ENCODE measurements at regions not wholly inside any gene's neighbourhood (a gene's known extent, or its start where the extent isn't known, plus 50 kb on each side); places are given as distances from the start of the nearest gene placed in this dataset.

DNA sequence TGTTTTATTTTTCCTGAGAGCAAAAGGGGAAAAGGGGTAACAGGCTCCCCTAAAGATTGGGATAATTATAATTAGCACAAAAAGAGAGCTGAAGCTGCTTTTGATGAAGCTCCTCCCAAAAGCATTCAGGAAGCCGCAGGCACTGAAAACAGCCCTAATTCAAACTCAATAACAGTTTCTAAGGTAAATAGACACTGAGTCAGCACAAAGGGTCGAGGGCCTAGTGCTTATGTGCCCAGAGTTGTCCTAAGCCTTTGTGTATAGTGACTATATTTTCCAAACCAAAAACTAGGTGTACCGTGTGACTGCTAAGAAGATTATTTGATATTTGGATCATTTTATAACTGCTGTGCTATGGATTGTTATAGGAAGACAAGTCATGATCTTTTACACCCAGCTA is 67.7 kb downstream of the HMHB1 start:
- no peaks in the 10 kb centered on the region for H3K9me3 ChIP-seq
- TF ChIP-seq POLR2A (IDR thresholded peaks at IDR 0.05): no peak
- TF ChIP-seq, protein P1, sequence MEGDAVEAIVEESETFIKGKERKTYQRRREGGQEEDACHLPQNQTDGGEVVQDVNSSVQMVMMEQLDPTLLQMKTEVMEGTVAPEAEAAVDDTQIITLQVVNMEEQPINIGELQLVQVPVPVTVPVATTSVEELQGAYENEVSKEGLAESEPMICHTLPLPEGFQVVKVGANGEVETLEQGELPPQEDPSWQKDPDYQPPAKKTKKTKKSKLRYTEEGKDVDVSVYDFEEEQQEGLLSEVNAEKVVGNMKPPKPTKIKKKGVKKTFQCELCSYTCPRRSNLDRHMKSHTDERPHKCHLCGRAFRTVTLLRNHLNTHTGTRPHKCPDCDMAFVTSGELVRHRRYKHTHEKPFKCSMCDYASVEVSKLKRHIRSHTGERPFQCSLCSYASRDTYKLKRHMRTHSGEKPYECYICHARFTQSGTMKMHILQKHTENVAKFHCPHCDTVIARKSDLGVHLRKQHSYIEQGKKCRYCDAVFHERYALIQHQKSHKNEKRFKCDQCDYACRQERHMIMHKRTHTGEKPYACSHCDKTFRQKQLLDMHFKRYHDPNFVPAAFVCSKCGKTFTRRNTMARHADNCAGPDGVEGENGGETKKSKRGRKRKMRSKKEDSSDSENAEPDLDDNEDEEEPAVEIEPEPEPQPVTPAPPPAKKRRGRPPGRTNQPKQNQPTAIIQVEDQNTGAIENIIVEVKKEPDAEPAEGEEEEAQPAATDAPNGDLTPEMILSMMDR (IDR thresholded peaks at IDR 0.05): no peak
- DNase-seq: no peak
- no peak overlapping the region for H3K4me3 ChIP-seq
- H3K4me1 ChIP-seq: no peaks in the 10 kb centered on the region
- H3K36me3 ChIP-seq: no peaks in the 10 kb centered on the region
- no peak overlapping the region for H3K27ac ChIP-seq
- H3K27me3 ChIP-seq: no peaks in the 10 kb centered on the region

- no peaks in the 10 kb centered on the region for H3K9me3 ChIP-seq
These were observed 68.2 kb downstream of the HMHB1 start for GRCh38 chr5:143880178-143880577.

GRCh38 chr5:143882520-143882919 is 70.6 kb downstream of the HMHB1 start:
- no peaks in the 10 kb centered on the region for H3K27me3 ChIP-seq
- H3K4me3 ChIP-seq: no peak overlapping the region
- H3K9me3 ChIP-seq: no peaks in the 10 kb centered on the region
- TF ChIP-seq POLR2A (IDR thresholded peaks at IDR 0.05): no peak
- TF ChIP-seq, protein P1 (IDR thresholded peaks at IDR 0.05): no peak
- H3K4me1 ChIP-seq: no peaks in the 10 kb centered on the region
- H3K36me3 ChIP-seq: no peaks in the 10 kb centered on the region
- DNase-seq: no peak
- no peak overlapping the region for H3K27ac ChIP-seq

More at GRCh38 chr5:143880178-143880577, 68.2 kb downstream of the HMHB1 start:
- H3K27ac ChIP-seq: no peak overlapping the region
- no peak for TF ChIP-seq POLR2A (IDR thresholded peaks at IDR 0.05)
- TF ChIP-seq, protein P1 (IDR thresholded peaks at IDR 0.05): no peak
- no peaks in the 10 kb centered on the region for H3K4me1 ChIP-seq
- DNase-seq: no peak
- H3K36me3 ChIP-seq: no peaks in the 10 kb centered on the region
- H3K27me3 ChIP-seq: no peaks in the 10 kb centered on the region
- H3K4me3 ChIP-seq: no peak overlapping the region

DNA sequence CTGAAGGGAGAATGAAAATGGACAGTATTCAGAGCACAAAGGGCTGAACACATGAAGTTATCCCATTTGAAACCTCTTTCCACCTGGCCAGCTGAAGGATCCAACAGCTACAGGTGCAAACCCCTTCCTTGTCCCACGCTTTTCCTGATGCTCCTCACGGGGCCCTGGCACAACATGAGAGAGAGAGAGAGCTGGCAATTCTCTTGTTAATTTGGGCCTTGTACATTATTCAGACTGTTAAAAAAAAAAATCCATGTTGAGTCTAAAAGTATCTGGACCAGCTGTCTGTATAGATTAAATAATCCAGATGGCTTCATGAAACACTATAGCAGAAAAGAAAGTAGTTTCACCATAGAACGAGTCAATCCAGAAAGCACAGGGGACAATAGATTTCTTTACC is 74.1 kb downstream of the HMHB1 start:
- TF ChIP-seq, protein P1 (IDR thresholded peaks at IDR 0.05): no peak
- no peak for TF ChIP-seq POLR2A (IDR thresholded peaks at IDR 0.05)
- no peak overlapping the region for H3K27ac ChIP-seq
- no peaks in the 10 kb centered on the region for H3K27me3 ChIP-seq
- H3K4me3 ChIP-seq: no peak overlapping the region
- no peaks in the 10 kb centered on the region for H3K9me3 ChIP-seq
- no peak for DNase-seq
- no peaks in the 10 kb centered on the region for H3K4me1 ChIP-seq
- no peaks in the 10 kb centered on the region for H3K36me3 ChIP-seq

DNA sequence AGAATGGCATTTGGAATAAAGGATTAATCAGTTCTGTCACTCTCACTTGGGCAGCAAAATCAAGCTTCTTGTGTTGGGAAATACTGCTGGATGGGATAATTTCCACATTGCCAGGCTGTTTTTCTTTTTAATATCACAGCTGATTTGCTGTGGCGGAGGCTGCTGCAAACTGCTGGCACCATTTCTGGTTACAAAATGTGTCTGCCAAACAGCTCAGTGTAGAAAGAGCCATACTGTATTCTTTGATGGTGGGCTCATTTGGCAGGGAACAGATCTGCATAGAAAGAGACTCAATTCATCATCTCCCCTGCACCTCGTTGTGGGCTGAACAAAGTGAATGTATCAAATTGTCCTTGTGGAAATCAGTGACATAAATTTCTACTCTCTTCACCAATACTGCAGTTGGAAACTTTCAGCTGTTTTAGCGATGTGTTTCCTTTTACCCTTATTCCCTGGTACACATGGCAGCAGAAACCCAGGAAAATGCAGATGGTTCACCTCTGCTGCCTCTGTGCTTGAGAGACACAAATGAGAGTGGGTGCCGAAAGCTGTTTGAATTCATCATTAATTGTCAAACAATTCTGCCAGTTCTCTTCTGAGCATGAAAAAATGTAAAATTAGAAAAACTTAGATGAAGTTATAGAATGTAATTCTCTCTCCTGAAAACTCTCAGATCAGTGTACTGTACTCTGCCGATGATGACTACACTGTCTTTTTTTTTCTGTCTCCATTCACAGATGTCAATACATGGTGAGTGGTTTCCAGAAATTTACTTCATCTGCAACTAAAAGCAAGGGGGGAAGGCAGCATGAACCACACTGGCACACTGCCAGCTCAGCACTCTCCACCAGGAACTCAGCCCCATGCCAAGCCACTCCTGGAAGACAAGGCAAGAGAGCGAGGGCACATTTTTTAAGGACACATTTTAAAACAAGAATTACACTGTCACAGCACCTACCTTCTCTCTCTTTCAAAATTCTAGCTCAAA is 75.0 kb downstream of the HMHB1 start:
- H3K27me3 ChIP-seq: no peaks in the 10 kb centered on the region
- H3K4me1 ChIP-seq: no peaks in the 10 kb centered on the region
- H3K9me3 ChIP-seq: no peaks in the 10 kb centered on the region
- no peak overlapping the region for H3K27ac ChIP-seq
- no peak overlapping the region for H3K4me3 ChIP-seq
- H3K36me3 ChIP-seq: no peaks in the 10 kb centered on the region
- DNase-seq: no peak
- TF ChIP-seq, protein P1 (IDR thresholded peaks at IDR 0.05): no peak
- no peak for TF ChIP-seq POLR2A (IDR thresholded peaks at IDR 0.05)
